ENCODE measurements at regions not wholly inside any gene's neighbourhood (a gene's known extent, or its start where the extent isn't known, plus 50 kb on each side); places are given as distances from the start of the nearest gene placed in this dataset.

DNA sequence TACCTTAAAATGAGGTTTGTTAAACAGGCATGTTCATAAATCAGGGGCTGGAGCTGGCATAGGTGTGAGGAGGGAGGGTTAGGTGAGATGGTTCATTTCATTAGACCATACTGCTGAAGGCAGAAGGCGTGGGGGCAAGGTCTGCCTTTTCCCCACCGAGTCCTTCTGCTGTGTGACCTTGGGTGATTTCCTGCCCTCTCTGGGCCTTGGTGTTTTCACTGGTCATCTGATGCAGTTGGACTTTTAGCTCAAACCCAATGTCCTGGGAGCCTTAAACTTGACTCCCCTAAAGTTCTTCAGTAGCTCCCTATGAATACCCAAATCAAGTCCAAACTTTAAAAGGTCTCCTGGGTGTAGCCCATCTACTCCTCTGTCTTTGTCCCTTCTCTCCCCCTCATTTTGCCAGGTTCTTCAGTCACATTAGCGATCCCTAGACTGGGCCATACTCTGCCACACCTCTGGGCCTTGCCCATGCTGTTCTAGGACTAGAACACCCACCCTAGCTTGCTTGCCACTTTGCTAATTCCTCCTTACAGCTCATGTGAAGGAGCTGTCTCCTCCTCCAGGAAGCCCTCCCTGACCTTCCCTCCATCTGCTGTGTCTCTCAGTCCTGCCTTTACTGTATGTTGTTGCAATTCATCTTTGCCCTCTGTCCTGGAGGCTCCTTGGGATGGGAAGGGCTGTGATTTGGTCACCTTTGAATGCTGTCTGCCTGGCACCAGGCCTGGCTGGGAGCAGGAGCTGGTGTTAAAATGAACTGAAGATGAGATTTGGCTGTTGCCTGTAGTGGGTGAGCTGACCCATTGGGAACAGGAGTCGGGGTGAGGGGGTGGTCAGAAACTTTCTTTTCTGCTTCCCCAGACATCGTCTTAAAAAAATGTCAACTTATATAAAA lies 85.4 kb upstream of the HS6ST1 start:
- DNase-seq: no peak

DNA sequence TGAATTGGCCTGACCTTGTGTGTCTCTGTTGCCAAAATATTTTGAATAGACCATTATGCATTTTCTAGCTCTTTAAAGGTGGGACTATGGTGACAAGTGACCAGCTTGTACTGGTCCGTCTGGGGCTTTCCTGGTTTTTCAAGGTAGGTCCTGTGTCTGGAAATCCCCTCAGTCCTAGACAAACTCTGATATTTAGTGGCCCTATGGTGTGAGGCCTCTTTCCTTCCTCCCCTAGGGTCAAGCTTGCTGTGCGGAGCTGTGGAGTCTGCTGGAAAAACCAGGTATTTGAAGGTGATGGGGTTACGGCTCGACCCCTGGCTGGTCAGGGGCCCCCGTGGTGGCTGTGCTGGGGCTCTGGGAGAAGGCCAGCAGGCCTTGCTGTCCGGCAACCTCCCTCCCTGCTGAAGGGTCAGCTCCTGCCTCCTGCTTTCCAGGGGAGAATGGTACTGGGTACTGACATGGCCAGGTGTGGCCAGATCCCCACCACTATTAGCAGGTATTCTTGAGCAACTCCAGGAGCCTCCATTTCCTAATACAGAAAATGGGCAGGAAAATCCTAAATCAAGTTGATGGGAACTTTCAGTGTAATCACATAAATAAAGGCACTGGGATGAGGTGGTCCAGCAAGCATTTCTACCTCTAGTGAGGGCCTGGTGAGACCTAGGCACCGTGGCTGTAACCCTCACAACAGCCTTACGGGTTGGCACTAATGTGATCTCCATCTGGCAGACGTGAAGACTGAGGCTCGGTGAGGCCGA lies 86.2 kb upstream of the HS6ST1 start:
- DNase-seq: no peak

GRCh38 chr2:128405467-128405900 lies 86.8 kb upstream of the HS6ST1 start:
- DNase-seq: no peak

DNA sequence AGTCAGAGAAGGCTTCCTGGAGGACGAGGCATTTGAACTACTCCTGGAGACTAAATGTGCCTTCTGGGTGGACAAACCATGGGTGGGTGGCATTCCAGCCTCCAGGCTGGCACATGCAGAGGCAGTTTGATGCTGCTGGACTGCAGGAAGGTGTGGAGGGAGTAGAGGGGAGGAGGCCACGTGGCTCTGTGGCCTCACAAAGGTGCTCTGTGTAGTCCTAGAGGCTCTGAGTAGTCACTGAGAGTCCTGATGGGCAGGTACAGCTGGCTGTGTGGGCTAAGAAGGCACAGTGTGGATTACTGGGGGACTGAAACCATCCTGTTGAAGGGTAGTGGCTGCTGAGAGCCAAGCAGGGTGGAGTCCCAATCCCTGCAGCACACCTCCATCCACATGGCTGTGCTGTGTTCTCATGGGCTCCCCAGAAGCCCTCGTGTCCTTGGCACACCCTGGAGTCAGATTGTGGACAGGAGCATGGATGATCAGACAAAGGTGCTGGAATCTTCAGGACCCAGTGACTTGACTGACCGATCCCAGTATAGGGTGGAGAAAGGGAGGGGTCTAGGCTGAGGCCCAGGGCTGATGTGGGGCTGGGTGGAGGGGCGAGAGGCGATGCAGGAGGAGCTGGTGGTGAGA lies 87.4 kb upstream of the HS6ST1 start:
- no peak for DNase-seq

DNA sequence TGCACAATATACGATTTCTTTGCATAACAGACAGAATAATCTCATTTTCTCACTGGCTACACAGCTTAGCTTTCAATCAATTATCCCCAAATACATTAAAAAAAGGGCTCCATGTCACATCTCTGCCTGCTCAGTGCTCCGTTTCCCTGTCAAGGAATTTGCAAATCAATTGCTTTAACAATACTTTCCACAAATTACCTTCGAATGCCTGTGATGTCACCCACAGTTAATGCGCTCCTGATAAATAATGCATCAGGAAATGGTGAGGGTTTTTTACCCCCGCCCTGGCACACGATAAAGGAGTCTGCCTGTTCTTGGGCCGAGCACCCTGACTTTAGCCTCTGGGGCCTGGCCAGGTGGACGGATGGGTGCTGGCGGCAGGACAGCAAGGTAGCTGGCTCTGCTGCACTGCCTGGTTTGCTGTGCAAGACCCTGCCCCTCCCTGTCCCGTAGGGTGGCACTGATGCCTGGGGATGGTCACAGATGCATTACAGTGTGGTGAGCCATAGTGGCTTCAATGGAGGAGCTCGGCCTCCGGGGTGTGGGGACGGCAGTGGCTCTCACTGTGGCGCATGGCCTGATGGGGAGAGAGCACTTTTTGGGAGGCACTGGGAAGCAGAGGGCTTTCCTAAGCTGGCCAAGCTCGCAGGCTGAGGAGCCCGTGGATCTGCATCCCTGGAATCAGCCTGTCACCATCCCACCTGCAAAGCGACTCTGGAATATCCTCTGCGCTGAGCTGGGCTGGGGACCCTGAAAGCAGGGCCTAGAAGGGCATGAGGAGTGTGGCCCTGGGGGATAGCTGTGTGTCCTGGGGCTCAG lies 88.3 kb upstream of the HS6ST1 start:
- no peak for DNase-seq

DNA sequence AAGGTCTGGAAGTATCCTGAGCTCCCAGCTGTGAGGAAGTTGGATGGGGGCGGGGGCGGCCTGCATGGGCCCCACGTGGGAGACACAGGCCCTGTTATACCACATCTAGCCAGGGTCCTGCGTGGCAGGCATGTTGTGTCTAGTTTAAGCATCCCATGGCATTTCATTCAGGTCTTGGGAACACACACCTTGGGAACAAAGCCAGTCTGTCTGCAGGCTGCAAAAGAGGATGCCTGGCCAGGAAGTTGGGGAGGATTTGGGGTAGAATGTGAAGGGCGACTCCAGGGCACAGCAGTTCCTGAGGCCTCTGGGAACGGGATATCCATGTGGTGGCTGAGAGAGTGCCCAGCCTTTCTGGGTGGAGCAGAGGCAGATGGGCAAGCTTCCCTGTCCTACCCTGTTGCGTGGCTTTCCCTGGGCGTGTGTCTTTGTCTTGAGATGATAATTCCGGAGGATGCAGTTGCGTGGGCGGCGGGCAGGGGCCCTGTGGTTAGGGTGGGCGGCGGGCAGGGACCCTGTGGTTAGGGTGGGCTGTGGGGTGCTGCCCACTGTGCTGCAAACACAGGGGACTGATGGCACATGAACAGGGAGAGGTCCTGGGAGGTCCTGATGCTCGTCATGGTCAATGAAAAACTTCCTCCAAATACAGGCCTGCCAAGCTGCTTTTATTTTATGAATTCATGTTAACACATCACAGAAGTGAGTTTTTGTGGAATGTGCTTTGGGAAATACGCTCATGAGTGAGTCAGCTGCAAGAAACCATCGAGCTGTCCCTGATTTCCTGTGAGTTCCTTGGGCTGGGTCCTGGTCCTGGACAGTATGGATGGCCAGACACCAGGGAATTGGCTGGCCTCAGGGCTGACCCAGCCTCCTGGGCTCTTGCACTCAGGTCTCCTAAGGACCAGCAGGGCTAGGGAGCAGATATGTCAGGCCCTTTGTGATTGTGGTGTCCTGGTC lies 90.0 kb upstream of the HS6ST1 start:
- no peak for DNase-seq

DNA sequence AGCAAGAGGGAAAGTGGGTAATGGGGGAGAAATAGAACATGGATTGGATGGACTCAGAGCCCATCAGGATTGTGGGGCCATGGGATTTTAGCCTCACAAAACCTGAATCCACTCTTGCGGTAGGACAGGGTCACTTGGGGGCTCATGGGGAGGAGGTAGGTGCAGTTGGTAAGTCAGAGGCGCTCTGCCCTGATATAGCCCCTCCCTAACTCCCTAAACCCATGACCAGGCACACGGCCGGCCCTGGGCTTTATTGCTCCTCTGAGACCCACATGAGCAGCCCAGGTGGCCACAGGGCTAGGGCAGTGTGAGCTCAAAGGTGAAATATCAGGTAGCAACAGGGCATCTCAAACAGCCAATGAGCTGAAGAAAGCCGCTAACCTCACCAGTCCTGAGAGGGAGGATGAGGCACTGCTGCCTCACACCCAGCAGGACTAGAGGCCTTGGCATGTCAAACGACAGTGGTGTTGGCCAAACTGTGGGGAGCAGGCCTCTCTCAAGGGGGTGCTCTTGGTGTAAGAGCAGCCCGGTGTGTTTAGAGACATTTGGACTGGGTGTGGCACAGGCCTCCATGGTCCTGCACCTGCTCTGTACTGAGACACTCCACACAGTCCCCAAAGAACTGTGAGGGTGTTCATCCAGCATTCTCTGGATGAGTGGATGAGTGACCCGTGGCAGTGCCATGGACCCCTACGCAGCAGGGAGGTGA lies 90.8 kb upstream of the HS6ST1 start:
- DNase-seq: no peak

GRCh38 chr2:128410035-128410757 lies 91.5 kb upstream of the HS6ST1 start:
- no peak for DNase-seq

DNA sequence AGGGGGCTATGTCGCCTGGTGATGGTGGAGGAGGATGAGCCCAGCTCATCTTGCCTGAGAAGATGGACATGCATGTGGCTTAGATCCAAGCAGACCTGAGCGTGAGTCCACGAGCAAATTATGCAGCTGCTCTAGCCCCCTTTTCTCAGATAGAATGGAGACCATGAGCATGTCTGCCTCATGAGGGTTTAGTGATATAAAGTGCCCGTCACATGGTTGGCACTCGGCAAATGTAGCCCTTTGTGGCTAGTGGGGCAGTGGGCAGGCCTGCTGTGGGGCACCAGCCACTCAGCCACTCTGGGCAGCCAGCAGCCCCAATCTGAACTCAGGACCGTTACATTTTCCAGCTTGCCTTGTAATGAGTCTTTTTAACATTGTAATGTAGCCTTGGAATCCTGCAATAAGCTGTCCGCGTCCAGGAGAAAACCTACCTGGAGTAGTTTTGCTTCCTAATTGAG lies 92.1 kb upstream of the HS6ST1 start:
- DNase-seq: no peak

DNA sequence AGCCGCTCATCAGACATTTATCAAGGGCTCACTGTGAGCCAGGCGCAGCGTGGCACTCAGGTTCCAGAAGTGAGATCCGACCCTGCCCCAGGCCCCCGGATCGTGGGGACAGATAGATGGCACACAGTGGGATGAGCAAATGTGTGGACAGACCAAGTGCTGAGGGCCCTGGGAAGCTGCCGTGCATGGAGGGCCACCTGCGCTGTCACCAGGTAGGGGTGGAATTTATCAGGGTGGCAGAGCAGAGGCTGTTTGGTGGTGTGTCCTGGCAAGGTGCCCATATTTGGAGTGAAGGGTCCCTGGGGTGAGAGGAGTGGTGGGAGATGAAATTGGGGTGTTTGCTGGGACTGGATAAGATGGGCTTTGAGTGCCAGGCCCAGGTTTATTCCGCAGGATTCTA lies 92.8 kb upstream of the HS6ST1 start:
- DNase-seq: no peak

GRCh38 chr2:128412181-128412871 lies 93.7 kb upstream of the HS6ST1 start:
- no peak for DNase-seq

DNA sequence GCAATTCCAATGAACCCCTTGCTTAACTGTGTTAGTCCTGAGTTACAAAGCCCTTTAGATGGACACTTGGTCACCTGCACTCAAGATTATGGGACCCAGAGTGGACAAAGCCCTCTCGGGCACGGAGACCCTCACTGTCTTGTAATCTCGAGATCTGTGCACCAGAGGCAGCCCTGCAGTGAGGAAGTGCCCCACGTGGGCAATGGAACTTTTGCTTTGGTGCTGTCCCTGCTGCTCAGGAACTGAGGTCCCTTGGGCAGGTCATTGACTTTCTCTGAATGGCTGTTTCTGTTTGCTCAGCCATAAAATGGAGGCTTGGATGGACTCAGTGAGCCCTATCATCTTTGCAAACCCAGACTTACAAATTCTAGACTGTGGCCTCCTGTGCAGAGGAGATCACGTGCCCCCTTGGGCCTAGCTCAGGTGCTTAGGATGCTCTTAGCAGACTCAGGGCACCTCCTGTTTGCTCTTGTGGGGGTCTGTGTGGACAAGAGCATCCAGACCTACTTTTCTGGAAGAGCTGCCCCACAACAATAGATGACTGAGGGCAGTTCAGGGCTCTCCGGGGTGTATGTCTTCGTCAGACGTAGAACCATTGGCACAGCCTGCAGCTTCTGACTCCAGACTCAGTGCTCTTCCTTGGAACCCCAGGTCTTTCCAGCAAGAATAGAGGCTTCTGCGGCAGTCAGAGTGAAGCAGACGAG lies 94.5 kb upstream of the HS6ST1 start:
- DNase-seq: no peak

- no peak for DNase-seq
Observed at GRCh38 chr2:128413718-128414341, 95.2 kb upstream of the HS6ST1 start.

DNA sequence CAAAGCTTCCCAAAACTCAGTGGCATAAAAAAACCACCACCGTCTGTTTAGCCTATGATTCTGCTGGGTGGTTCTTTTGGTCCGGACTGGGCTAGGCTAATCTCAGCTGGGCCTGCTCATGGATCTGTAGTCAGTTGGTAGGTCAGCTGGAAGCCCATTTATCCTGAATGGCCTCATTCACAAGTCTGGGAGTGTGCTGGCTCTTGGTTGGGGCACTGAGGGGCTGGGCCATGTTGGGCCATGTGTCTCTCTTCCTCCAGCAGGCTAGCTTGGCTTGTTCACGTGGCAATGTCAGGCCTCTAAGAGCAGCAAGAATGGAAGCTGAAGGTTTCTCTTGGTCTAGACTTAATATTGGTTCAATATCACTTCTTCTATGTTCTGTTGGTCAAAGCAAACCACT lies 95.7 kb upstream of the HS6ST1 start:
- no peak for DNase-seq

DNA sequence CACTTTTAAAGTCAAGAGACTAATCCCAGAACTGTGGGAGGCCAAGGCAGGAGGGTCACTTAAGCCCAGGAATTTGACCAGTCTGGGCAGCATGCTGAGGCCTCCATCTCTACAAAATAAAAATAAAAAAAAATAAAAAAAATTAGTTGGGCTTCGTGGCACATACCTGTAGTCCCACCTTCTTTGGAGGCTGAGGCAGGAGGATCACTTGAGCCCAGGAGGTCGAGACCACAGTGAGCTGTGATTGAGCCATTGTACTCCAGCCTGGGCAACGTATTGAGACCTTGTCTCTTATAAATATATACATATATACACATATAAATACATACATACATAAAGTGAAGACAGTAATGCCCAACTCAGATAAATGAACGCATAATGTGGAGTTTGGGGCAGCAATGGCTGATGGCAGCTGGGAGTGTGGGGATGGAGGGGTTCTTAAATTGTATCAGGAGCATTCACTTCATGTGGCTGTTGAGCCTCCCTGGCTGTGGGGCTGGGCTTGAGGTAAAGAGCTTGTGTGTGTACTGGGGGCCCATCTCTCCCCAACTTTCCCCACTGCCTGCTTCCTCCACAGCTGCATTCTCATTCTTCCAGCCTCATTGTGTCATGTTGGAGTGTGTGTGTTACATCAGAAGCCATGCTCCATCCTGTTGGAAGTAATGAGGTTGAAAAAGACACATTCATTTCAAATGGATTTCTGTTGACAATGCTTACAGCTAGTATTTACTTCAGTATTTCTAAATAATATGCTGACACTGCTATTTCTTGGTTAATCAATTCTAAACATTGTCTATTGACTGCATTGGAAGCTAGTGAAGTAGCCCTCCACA lies 96.5 kb upstream of the HS6ST1 start:
- DNase-seq: no peak

- no peak for DNase-seq
Observed at GRCh38 chr2:128415779-128416061, 97.1 kb upstream of the HS6ST1 start.

DNA sequence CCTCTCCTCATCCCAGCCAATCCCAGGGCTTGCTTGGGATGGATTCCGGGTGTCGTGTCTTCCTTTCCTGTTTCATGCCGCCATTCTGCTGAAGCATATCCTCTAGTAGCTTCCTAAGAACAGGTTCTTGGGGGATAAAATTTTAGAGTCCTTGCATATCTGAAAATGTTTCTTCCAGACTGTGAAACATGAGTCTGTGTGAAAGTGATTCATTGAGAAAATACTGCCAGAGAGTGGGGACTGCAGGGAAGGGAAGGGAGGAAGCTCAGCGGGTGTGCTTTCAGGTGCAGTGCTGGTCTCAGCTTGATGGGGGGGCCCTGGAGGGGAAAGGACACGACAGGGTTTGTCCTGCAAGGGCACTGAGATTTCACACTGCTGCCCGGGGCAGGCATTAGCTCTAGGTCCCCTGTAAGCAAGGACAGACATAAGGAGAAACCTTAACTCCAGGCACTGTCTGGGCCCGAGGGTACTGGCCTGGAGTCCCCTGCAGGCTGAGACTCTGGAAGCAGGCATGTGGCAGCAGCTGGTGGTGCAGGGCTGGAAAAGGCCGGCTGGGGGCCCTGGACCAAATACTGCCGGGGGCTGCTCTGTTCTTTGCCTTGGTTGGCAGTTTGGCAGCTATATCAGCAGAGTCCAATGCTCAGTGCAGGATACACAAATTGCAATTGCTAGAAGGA lies 97.6 kb upstream of the HS6ST1 start:
- DNase-seq: no peak

Data from CD4-positive, alpha-beta T cell treated with Interleukin-15 for 1 hour (primary cell).